SIG-M5 treated with dmso at 0.1 percent for 504 hours (cell line): ENCODE measurements at regions not wholly inside any gene's neighbourhood (a gene's known extent, or its start where the extent isn't known, plus 50 kb on each side); places are given as distances from the start of the nearest gene placed in this dataset.
A peak's percentile ranks its signal among the peaks of the same experiment; 100 is the strongest.

Experiments used
- DNase-seq: peaks from one replicate; lab custom pipeline; 2025; ENCODE audit not compliant: unreplicated experiment; lab: John Stamatoyannopoulos, UW

GRCh38 chr5:173780235-173781234 is 107.6 kb upstream of the CPEB4 start:
- DNase-seq = no peak

GRCh38 chr5:173781432-173781815 is 106.7 kb upstream of the CPEB4 start:
- DNase-seq = peak; percentile 47

GRCh38 chr5:173781816-173782670 is 106.1 kb upstream of the CPEB4 start:
- DNase-seq = peak; percentile 47

- DNase-seq = no peak
Measured at GRCh38 chr5:173782671-173783101, 105.5 kb upstream of the CPEB4 start.

GRCh38 chr5:173783371-173783770 is 104.8 kb upstream of the CPEB4 start:
- DNase-seq = no peak

- no peak for DNase-seq
Measured at GRCh38 chr5:173785400-173785799, 102.7 kb upstream of the CPEB4 start.

GRCh38 chr5:173785866-173786265 is 102.3 kb upstream of the CPEB4 start:
- DNase-seq = no peak

GRCh38 chr5:173786286-173787187 is 101.6 kb upstream of the CPEB4 start:
- DNase-seq = peak; percentile 45

GRCh38 chr5:173789031-173789920 is 98.9 kb upstream of the CPEB4 start:
- peak; percentile 47 for DNase-seq

- no peak for DNase-seq
Measured at GRCh38 chr5:173790177-173790719, 97.9 kb upstream of the CPEB4 start.

- no peak for DNase-seq
Measured at GRCh38 chr5:173790836-173791546, 97.2 kb upstream of the CPEB4 start.

GRCh38 chr5:173791878-173792277 is 96.3 kb upstream of the CPEB4 start:
- DNase-seq = no peak

GRCh38 chr5:173792781-173793547 is 95.2 kb upstream of the CPEB4 start:
- DNase-seq = no peak

GRCh38 chr5:173793648-173794548 is 94.3 kb upstream of the CPEB4 start:
- no peak for DNase-seq

GRCh38 chr5:173794901-173795416 is 93.2 kb upstream of the CPEB4 start:
- no peak for DNase-seq

GRCh38 chr5:173795601-173796000 is 92.5 kb upstream of the CPEB4 start:
- peak; percentile 24 for DNase-seq
